Activated CD4-positive, alpha-beta memory T cell treated with anti-CD3 and anti-CD28 coated beads for 36 hours (primary cell): ENCODE measurements at regions not wholly inside any gene's neighbourhood (a gene's known extent, or its start where the extent isn't known, plus 50 kb on each side); places are given as distances from the start of the nearest gene placed in this dataset.
"Not testable (repeated sequence)": the region's sequence is repeated elsewhere in the genome, so short reads cannot be mapped to it uniquely, and the experiment has no call there.

Source experiments
- CTCF ChIA-PET: fragments of 350-600 bp; sonication (Branson Sonifier 250); formaldehyde crosslinking; loops from one replicate; lab custom pipeline; 2021; ENCODE audit warnings: antibody characterized with exemption, inconsistent platforms; lab: Charles Lee
- POLR2A ChIA-PET: fragments of 350-600 bp; sonication (Branson Sonifier 250); formaldehyde crosslinking; loops from one replicate; lab custom pipeline; 2021; ENCODE audit warnings: antibody characterized with exemption; lab: Charles Lee
- DNase-seq: peaks from one replicate; pipeline ENCODE4 v3.0.0-alpha.2; 2020
- H3K27ac Mint-ChIP-seq: one replicate; pipeline ENCODE4 v1.8.0; 2021; ENCODE audit warnings: mixed read lengths
- H3K27me3 Mint-ChIP-seq: one replicate; pipeline ENCODE4 v1.8.0; 2021; ENCODE audit warnings: mixed read lengths
- H3K36me3 Mint-ChIP-seq: one replicate; pipeline ENCODE4 v1.8.0; 2021; ENCODE audit warnings: mixed read lengths
- H3K4me1 Mint-ChIP-seq: one replicate; pipeline ENCODE4 v1.8.0; 2021; ENCODE audit warnings: low read depth, mixed read lengths
- H3K4me3 Mint-ChIP-seq: one replicate; pipeline ENCODE4 v1.8.0; 2021; ENCODE audit warnings: mild to moderate bottlenecking, mixed read lengths
- H3K9me3 Mint-ChIP-seq: one replicate; pipeline ENCODE4 v1.8.0; 2021; ENCODE audit warnings: mixed read lengths
- intact Hi-C: fragments of 100-400 bp; cut with micrococcal nuclease; formaldehyde crosslinking; loops from one replicate; pipeline ENCODE4 v1.15.1; 2023

DNA sequence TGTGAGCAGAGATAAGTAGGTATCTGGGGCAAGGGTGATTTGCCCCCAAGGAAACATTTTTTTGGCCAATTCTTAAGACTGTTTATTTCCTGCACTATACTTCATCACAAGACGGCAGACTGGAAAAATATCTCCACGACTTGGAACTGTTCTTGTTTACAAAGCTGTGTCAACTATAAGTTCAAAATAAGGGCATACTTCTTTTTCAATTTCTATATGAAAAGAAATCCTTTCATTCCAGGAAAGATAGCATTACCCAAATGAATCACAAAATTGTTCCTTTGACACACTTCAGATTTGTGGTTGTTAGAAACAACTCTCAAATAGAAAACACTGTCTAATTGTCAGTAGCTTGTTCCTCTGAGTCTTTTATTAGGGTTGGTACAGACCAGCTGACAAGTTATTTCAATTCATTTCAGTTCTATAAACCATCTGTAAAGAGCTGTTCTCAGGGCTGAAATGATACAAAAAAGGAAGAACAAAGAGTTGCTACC is 212.9 kb upstream of the PRDM1 start:
- Mint-ChIP-seq H3K9me3 (no peaks in the 10 kb centered on the region), H3K4me3 (no peak overlapping the region), H3K27me3 (peaks cover 29% of the 10 kb centered on the region), H3K36me3 (no peaks in the 10 kb centered on the region), H3K4me1 (peaks cover 12% of the 10 kb centered on the region), H3K27ac (peak overlapping the region; percentile 31)
- ChIA-PET CTCF (interaction anchor here (1.0 to 1.3 kb wide), 3 partner anchors 109 to 441 kb away, joined by 3 read pairs; no protein-coding TSS in a partner anchor), POLR2A (interaction anchor here (0.6 to 1.4 kb wide), 3 partner anchors 110 to 224 kb away, joined by 3 to 5 read pairs (median 4); no protein-coding TSS in a partner anchor)
- no peak for DNase-seq
- intact Hi-C loops = loop anchor here (1.0 to 5.0 kb wide), 5 partner anchors 27 to 224 kb away; no protein-coding TSS in a partner anchor

DNA sequence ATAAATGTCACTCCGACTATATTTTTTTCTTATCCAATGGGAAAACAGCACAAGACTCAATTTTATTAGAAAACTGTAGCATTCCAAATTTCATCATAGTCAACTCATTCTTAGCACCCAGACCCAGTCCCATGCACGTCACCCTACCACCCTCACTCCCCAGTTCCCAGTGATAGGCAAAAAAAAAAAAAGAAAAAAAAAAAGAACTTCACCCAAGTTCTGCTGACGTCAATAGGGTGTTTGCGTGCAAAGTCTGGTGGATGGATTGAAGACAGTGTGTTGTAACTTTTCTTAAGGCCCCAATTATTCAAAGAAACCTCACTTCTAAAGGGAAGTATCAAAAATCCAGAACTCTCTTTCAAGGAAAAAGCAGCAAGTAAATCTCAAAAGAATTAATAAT is 213.9 kb upstream of the PRDM1 start:
- ChIA-PET CTCF (interaction anchor here (1.0 kb wide), 1 partner anchor 110 kb away, joined by 3 read pairs; no protein-coding TSS in a partner anchor), POLR2A (no interaction called here)
- Mint-ChIP-seq H3K4me3 (no peak overlapping the region), H3K9me3 (no peaks in the 10 kb centered on the region), H3K4me1 (peaks cover 12% of the 10 kb centered on the region), H3K27ac (no peak overlapping the region), H3K27me3 (peaks cover 26% of the 10 kb centered on the region), H3K36me3 (no peaks in the 10 kb centered on the region)
- intact Hi-C loops = loop anchor here (2.0 to 5.0 kb wide), 3 partner anchors 109 to 225 kb away; no protein-coding TSS in a partner anchor
- no peak for DNase-seq

DNA sequence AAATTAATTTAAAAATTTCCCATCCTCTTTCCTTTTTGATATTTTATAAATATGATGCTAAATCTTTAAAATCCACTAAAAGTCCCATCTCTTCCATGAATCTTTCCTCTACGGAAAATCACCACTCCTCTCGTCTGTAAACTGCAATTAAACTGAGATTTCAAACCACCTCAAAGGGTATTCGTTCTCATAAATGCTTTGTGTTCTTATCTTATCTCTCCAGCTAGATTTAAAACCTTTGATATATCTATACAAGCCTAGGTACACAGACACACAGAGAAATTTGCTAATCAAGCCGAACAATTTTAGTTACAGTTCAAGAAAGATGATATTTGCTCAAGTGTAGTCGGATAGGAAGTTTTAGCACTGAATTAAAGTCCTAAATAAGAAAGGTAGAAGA is 214.6 kb upstream of the PRDM1 start:
- peaks cover 12% of the 10 kb centered on the region for H3K4me1 Mint-ChIP-seq
- CTCF ChIA-PET = no interaction called here

DNA sequence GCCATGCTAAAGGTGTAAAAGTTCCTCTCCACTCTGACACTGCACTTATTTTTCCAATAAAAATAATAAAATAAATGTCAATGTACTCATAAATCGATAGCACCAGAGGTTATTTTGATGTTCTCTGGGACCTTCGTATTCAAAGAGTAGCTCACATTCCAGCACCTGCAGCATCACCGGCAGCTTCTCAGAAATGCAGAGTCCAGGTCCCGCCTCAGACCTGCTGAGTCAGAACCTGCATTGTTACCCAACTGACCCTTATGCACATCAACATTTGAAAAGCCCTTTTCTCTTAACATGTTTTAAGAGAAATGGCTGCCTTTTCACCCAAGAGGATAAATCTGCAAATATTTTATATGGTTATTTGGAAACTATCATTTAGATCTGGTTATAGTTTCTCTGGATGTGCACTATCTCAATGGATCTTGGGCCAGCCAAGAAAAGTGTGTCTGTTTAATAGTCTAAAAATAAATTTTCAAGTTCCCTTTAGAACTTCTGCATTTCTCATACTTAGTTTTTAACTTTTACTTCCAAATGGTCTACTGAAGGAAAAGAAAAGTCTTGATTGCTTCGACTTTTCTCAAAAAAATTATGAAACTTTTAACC is 216.2 kb upstream of the PRDM1 start:
- Mint-ChIP-seq H3K36me3 (no peaks in the 10 kb centered on the region), H3K27ac (no peak overlapping the region), H3K27me3 (peaks cover 27% of the 10 kb centered on the region), H3K4me1 (peaks cover 12% of the 10 kb centered on the region), H3K4me3 (no peak overlapping the region), H3K9me3 (no peaks in the 10 kb centered on the region)
- CTCF ChIA-PET = no interaction called here
- no peak for DNase-seq
- intact Hi-C loops = loop anchor here (5.0 kb wide), 2 partner anchors 212 to 227 kb away; no protein-coding TSS in a partner anchor
- POLR2A ChIA-PET = no interaction called here

More for the DNA sequence above, 214.6 kb upstream of the PRDM1 start:
- peaks cover 24% of the 10 kb centered on the region for H3K27me3 Mint-ChIP-seq
- no peak overlapping the region for H3K4me3 Mint-ChIP-seq
- POLR2A ChIA-PET = no interaction called here
- DNase-seq = no peak
- H3K36me3 Mint-ChIP-seq = no peaks in the 10 kb centered on the region
- no peaks in the 10 kb centered on the region for H3K9me3 Mint-ChIP-seq
- no peak overlapping the region for H3K27ac Mint-ChIP-seq
- intact Hi-C loops = loop anchor here (5.0 kb wide), 2 partner anchors 211 to 226 kb away; no protein-coding TSS in a partner anchor

DNA sequence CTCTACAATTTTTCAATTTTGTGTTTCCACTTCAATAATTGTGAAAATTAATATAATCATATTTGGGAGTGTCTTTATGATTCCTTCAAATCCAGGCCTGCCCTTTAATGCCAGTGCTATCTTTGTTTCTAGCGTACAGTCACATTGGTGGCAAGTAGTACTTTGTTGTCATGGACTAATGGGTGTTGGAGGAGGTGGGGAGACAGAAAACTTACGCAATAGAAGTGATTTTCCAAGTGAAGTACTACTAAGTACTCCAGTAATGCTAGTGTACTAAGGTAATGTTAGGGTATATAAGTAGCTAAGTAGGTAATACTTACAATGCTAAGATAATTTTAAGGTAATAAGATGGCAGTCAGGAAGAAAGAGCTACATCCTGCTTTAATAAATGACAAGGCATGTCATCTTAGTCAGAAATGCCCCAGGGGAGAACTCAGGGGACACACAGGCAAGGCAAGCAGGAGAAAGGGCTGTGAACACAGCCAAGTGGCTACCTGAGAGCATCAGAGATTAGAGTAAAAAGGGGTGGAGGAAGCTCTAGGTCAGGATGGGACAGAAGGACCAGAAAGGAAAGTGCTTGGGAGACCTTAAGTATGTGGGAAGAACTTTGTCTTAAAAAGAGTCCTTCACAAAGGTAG is 217.2 kb upstream of the PRDM1 start:
- no peak overlapping the region for H3K27ac Mint-ChIP-seq
- intact Hi-C loops = no loop called here
- no peak for DNase-seq
- CTCF ChIA-PET = no interaction called here
- POLR2A ChIA-PET = no interaction called here
- no peaks in the 10 kb centered on the region for H3K9me3 Mint-ChIP-seq
- no peak overlapping the region for H3K4me3 Mint-ChIP-seq
- H3K36me3 Mint-ChIP-seq = no peaks in the 10 kb centered on the region
- peaks cover 26% of the 10 kb centered on the region for H3K27me3 Mint-ChIP-seq
- H3K4me1 Mint-ChIP-seq = peaks cover 10% of the 10 kb centered on the region

DNA sequence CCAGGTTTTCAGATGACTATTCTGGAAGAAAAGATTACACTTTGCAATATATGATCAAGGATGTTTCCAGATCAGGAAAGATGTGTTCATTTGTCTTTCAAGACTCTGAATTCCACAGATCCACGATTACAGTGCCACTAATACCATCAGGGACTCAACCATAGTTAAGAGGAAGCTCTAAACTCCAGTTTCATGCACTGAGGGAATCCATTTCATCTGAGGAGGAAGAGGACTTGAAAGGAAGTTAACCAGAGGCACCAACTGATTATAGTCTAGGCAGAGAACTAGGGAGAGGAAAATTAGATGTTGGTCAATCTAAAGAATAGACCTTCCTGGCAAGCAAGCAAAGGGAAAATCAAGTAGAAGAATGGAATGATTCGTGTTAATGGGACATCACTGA is 218.3 kb upstream of the PRDM1 start:
- Mint-ChIP-seq H3K4me1 (no peaks in the 10 kb centered on the region), H3K4me3 (no peak overlapping the region), H3K27ac (no peak overlapping the region), H3K27me3 (peaks cover 26% of the 10 kb centered on the region), H3K36me3 (no peaks in the 10 kb centered on the region), H3K9me3 (no peaks in the 10 kb centered on the region)
- intact Hi-C loops = no loop called here
- ChIA-PET CTCF (no interaction called here), POLR2A (no interaction called here)
- DNase-seq = no peak

DNA sequence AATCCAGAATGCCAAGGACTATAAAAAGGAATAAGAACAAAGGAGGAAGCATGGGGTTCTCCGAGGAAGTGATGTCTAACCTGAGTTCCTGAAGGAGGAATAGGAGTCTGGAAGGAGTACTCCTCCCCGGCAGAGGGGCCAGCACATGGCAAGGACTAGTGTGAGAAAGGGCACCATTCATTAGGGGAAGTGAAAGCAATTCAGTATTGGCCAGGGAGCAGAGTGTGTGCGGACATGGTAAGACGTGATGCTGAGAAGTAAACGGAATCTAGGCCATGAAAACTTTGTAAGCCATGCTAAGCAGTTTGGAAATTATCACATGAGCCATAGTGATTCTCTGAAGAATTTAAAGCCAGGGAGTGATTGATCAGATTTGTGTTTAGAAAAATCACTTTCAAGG is 218.9 kb upstream of the PRDM1 start:
- Mint-ChIP-seq H3K27ac (no peak overlapping the region), H3K27me3 (peaks cover 24% of the 10 kb centered on the region), H3K9me3 (no peaks in the 10 kb centered on the region), H3K36me3 (no peaks in the 10 kb centered on the region), H3K4me1 (no peaks in the 10 kb centered on the region), H3K4me3 (no peak overlapping the region)
- intact Hi-C loops = no loop called here
- POLR2A ChIA-PET = no interaction called here
- CTCF ChIA-PET = no interaction called here
- no peak for DNase-seq

DNA sequence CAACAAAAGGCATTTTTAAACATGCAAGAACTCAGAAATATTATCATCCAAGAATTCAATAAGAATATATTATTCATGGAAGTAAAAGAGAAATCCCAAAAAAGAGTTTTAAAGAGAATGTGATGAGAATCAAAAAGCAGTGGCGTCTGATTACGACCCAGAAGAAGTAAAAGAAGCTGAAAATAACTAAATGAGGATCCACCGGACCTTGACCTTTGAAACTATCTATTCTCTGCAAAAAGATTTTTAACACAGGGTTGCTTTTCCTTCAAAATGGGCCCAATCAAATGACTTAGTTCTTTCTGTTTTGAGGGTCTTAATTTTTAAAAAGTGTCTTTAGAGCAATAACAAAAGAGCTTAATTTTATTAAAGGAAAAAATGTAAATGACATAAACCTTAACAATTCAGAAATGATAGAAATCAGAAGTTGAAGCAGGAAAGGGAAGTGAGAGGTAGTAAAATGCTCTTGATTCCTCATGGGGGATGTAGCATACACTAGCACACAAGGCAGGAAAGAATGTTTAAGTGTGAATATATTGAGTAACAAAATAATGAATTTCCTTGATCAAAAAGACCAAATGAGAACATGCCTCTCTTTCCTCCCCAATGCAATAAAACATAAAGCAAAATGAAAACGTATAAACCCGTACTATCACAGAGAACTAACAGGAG is 223.1 kb upstream of the PRDM1 start:
- no peaks in the 10 kb centered on the region for H3K4me1 Mint-ChIP-seq
- intact Hi-C loops = no loop called here

DNA sequence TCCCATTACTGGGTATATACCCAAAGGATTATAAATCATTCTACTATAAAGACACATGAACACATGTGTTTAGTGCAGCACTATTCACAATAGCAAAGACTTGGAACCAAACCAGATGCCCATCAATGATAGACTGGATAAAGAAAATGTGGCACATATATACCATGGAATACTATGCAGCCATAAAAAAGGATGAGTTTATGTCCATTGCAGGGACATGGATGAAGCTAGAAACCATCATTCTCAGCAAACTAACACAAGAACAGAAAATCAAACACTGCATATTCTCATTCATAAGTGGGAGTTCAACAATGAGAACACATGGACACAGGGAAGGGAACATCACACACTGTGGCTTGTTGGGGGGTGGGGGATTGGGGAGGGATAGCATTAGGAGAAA is 225.2 kb upstream of the PRDM1 start:
- H3K27me3 Mint-ChIP-seq, DNase-seq, H3K9me3 Mint-ChIP-seq, H3K4me1 Mint-ChIP-seq, POLR2A ChIA-PET, H3K4me3 Mint-ChIP-seq, H3K36me3 Mint-ChIP-seq, intact Hi-C loops, CTCF ChIA-PET, H3K27ac Mint-ChIP-seq: not testable (repeated sequence)

More for the DNA sequence above, 223.1 kb upstream of the PRDM1 start:
- ChIA-PET CTCF (no interaction called here), POLR2A (no interaction called here)
- no peaks in the 10 kb centered on the region for H3K9me3 Mint-ChIP-seq
- H3K27ac Mint-ChIP-seq = no peak overlapping the region
- H3K4me3 Mint-ChIP-seq = no peak overlapping the region
- DNase-seq = no peak
- no peaks in the 10 kb centered on the region for H3K36me3 Mint-ChIP-seq
- peaks cover 10% of the 10 kb centered on the region for H3K27me3 Mint-ChIP-seq

DNA sequence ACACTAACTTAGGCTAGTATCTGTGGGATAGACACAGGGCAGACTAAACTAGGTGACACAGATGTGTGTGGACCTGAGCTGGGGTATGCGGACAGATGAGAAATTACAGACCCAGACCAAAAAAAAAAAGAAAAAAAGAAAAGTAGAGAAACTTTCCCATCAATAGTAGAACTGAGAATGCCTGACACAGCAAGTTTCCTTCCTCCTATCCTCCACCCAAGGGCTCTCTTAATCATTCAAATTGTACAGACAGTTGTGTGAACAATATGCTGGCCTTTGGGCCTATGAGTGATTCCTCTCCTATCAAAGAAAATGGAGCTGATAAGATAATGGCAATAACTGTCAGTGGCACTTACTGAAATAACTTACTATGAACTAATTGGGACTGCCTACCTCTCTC is 226.7 kb upstream of the PRDM1 start:
- ChIA-PET POLR2A (no interaction called here), CTCF (no interaction called here)
- no peak overlapping the region for H3K4me3 Mint-ChIP-seq
- no peaks in the 10 kb centered on the region for H3K4me1 Mint-ChIP-seq
- H3K36me3 Mint-ChIP-seq = no peaks in the 10 kb centered on the region
- no peak overlapping the region for H3K27ac Mint-ChIP-seq
- no peaks in the 10 kb centered on the region for H3K9me3 Mint-ChIP-seq
- intact Hi-C loops = no loop called here
- no peak for DNase-seq
- no peaks in the 10 kb centered on the region for H3K27me3 Mint-ChIP-seq

DNA sequence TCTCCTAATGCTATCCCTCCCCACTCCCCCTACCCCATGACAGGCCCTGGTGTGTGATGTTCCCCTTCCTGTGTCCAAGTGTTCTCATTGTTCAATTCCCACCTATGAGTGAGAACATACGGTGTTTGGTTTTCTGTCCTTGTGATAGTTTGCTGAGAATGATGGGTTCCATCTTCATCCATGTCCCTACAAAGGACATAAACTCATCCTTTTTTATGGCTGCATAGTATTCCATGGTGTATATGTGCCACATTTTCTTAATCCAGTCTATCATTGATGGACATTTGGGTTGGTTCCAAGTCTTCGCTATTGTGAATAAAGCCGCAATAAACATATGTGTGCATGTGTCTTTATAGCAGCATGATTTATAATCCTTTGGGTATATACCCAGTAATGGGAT is 227.5 kb upstream of the PRDM1 start:
- H3K36me3 Mint-ChIP-seq, intact Hi-C loops, H3K9me3 Mint-ChIP-seq, H3K27ac Mint-ChIP-seq, POLR2A ChIA-PET, H3K4me3 Mint-ChIP-seq, H3K4me1 Mint-ChIP-seq, DNase-seq, H3K27me3 Mint-ChIP-seq, CTCF ChIA-PET: not testable (repeated sequence)

DNA sequence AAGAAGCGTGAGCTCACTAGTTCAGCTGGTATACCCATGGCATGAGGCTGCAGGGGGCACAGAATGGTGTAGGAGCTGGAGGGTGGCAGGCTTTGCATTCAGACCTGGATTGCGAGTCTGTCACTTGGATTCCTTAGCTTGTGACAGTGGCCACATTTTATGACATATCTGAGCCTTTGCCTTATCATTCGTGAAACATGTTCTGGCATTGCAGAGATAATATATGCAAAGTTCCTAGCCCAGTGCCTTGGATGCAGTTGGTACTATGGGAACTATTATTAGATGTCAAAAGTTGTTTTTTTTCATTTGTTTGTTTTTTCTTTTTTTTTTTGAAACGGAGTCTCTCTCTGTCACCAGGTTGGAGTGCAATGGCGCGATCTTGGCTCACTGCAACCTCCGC is 230.7 kb upstream of the PRDM1 start:
- ChIA-PET CTCF (no interaction called here), POLR2A (no interaction called here)
- Mint-ChIP-seq H3K9me3 (no peaks in the 10 kb centered on the region), H3K4me1 (no peaks in the 10 kb centered on the region), H3K27ac (no peak overlapping the region), H3K4me3 (no peak overlapping the region), H3K36me3 (no peaks in the 10 kb centered on the region), H3K27me3 (no peaks in the 10 kb centered on the region)
- intact Hi-C loops = no loop called here
- no peak for DNase-seq
